T47D (cell line): ENCODE measurements at regions not wholly inside any gene's neighbourhood (a gene's known extent, or its start where the extent isn't known, plus 50 kb on each side); places are given as distances from the start of the nearest gene placed in this dataset.

Experiments
- DNase-seq, 2 experiments: peaks; one replicate each; pipeline versions ENCODE4 v3.0.0 to v3.0.0-alpha.2; 2011 to 2012; ENCODE audit warnings: low read depth in 1 of 2, low spot score in 1 of 2
- JUND ChIP-seq: IDR thresholded peaks from 2 replicates; pipeline ENCODE4 v1.6.1; 2012; ENCODE audit warnings: low read depth
- in situ Hi-C: cut with HindIII; loops from 2 replicates; pipeline ENCODE4 v1.10.0; 2016; ENCODE audit warnings: low sequenced_read_pairs, low pct_unique_long_range_greater_than_20kb

DNA sequence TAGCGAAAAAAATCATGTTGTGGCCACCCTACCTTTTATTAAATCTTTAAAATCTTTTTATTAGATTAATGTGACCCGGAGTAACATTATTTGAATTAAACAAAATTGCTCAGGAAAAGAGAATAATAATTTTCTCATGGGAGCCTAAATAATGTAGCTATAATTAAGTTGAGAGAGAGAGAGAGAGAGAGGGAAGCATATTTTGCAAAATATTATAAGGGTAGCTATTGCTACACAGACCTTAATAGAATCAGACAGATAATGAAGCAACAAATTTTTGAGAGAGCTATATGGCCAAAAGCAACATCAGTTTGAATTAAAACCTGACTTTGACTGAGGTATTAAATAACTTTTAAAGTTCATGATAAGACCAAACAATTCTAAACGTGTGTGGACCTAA lies 703.5 kb downstream of the TMTC2 start:
- in situ Hi-C loops = no loop called here
- DNase-seq = no peak
- TF ChIP-seq JUND = no peak

GRCh38 chr12:83389237-83389996 lies 702.7 kb downstream of the TMTC2 start:
- peak in 1 of 2 experiments; percentile 76 for DNase-seq
- no peak for TF ChIP-seq JUND
- in situ Hi-C loops = no loop called here

GRCh38 chr12:83388551-83388950 lies 701.8 kb downstream of the TMTC2 start:
- no peak for DNase-seq
- in situ Hi-C loops = no loop called here
- TF ChIP-seq JUND = no peak

GRCh38 chr12:83386527-83387264 lies 700.0 kb downstream of the TMTC2 start:
- no peak for DNase-seq
- in situ Hi-C loops = no loop called here
- TF ChIP-seq JUND = no peak

GRCh38 chr12:83378186-83378727 lies 691.6 kb downstream of the TMTC2 start:
- DNase-seq = no peak
- in situ Hi-C loops = no loop called here
- no peak for TF ChIP-seq JUND

- DNase-seq = no peak
- no peak for TF ChIP-seq JUND
- in situ Hi-C loops = no loop called here
Measured at GRCh38 chr12:83365317-83365716, 678.6 kb downstream of the TMTC2 start.

DNA sequence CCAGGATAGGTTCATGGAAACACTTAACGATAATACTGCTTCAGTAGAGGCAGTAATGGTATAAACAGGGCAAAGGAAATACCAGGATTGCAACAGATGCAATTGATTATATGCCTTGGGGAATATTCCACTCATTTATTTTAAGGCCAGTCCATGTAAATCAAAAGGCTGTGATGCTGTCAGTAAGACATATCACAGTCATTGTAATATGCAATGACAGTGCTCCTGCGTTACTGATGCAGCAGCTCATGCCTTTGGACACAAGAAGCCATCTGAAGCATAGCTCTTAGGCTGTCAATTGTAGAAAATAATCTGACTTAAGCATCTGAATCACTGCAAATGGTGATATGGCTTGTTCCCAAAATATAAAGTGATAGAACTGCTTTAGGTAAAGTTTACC lies 674.8 kb downstream of the TMTC2 start:
- no peak for DNase-seq
- no peak for TF ChIP-seq JUND
- in situ Hi-C loops = no loop called here

GRCh38 chr12:83361071-83361470 lies 674.4 kb downstream of the TMTC2 start:
- no peak for DNase-seq
- no peak for TF ChIP-seq JUND
- in situ Hi-C loops = no loop called here

- in situ Hi-C loops = no loop called here
- no peak for TF ChIP-seq JUND
- no peak for DNase-seq
Measured at GRCh38 chr12:83349907-83350611, 663.4 kb downstream of the TMTC2 start.

GRCh38 chr12:83346333-83346732 lies 659.6 kb downstream of the TMTC2 start:
- in situ Hi-C loops = no loop called here
- TF ChIP-seq JUND = no peak

GRCh38 chr12:83343767-83344166 lies 657.1 kb downstream of the TMTC2 start:
- in situ Hi-C loops = no loop called here
- TF ChIP-seq JUND = no peak
- no peak for DNase-seq

More at GRCh38 chr12:83346333-83346732, 659.6 kb downstream of the TMTC2 start:
- DNase-seq = no peak

DNA sequence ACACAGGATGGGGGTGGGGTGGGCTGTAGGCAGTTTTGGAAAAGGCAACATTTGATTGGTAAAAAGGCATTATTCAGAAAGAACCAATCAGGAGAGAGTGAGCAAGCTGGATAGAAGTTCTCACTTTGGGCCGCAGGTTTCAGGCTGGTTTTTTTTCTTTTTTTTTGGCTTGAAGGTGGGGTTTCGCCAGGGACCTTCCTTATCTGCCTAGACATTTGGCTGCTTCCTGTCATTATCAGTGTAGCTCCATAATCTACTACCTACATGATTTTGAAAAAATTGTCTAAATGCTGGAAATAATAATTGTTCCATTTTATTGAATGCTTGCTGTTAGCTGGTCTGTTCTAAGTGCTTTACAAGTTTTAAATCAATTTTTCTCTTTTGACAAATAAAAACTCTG lies 649.0 kb downstream of the TMTC2 start:
- no peak for DNase-seq
- no peak for TF ChIP-seq JUND
- in situ Hi-C loops = no loop called here

DNA sequence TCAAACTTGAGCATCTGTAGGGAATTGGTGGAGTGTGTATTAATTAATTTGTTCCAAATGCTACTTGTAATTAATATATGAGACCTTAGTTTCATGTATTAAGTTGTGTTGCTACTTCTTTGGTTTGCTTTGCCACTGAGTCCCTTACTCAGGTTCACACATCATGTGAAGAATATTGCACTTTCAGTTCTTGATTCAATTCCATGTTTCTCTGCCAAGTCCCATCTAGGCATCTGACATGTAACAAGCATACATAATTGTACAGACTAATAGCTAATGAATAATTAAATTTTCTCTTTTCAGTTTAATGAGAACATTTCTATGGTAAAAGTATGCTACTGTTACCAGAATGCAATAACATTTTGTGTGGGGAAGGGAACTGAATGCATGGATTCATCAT lies 640.0 kb downstream of the TMTC2 start:
- in situ Hi-C loops = no loop called here
- DNase-seq = no peak
- no peak for TF ChIP-seq JUND
